Endothelial cell of hepatic sinusoid (primary cell): ENCODE measurements at regions not wholly inside any gene's neighbourhood (a gene's known extent, or its start where the extent isn't known, plus 50 kb on each side); places are given as distances from the start of the nearest gene placed in this dataset.

Experiments used
- in situ Hi-C: cut with HindIII; loops from 2 replicates; pipeline ENCODE4 v1.10.0; 2017; ENCODE audit warnings: low sequenced_read_pairs

GRCh38 chr11:80346353-80347059 is 905.7 kb upstream of the TENM4 start:
- in situ Hi-C loops, result no loop called here

GRCh38 chr11:80343436-80343835 is 902.6 kb upstream of the TENM4 start:
- in situ Hi-C loops, result no loop called here

- in situ Hi-C loops, result no loop called here
These were observed 897.4 kb upstream of the TENM4 start for GRCh38 chr11:80338231-80338630.

DNA sequence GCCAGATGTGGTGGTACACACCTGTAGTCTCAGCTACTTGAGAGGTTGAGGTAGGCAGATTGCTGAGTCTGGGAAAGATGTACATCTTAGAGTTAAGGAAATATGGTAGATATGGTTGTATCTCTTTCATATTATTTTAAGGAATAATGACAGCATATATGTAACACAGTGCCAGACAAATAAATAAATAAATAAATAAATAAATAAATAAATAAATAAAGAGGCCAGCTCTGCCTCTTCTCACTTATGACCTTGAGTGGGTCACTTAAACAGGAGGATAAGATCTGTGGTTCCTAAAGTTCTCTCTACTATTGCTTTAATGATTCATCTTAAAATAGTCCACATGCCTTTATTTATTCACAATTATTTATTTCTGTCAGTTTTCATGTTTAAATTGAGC is 890.9 kb upstream of the TENM4 start:
- in situ Hi-C loops, result no loop called here

DNA sequence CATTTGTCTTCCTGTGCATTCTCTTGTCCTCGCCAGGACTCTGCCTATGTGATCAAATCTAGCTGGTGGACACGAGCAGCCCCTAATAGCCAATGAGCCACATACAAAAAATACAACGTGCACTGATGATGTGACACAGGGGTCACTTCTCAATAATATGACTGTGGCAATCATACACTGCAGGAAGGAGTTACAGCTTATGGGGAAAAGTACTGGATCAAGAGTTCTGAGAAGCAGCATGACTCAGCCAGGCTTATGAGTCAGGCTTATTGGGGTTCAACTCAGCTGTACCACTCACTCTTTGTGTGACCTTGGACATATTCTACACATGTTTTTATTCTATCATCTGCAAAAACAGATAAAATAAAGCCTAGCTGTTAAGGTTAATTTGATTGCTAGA is 889.4 kb upstream of the TENM4 start:
- in situ Hi-C loops, result no loop called here

- in situ Hi-C loops, result no loop called here
These were observed 887.9 kb upstream of the TENM4 start for GRCh38 chr11:80328774-80329173.

DNA sequence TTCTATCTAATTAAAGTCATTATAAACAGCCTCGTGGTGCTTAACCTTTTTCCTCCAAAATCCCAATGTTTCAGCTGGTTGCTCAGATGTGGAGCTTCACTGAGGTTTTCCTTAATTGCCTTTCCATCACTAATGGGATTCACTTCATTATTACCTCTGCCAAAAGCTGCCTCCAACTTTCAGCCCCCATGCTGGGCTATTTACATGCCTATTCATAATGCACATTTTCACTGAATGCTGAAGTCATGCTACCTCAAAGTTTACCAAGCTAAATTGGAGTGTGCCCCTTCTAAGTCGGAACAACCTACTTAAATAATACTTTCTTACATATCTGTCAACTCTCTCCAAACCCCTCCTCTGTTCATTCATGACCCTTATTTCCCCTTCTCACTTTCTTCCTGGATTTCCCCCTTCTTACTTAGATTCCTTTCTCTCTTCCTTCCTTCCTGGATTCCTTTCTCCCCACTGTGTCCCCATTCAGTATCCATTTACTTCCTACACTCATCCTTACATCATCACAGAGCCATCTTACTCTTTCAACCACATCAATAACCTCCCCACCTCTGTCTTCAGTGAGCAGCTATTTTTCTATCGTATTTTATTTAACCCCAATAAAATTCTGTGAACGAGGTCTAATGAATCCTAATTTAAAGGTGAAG is 887.3 kb upstream of the TENM4 start:
- in situ Hi-C loops, result no loop called here

- in situ Hi-C loops, result no loop called here
These were observed 881.0 kb upstream of the TENM4 start for GRCh38 chr11:80321786-80322185.

DNA sequence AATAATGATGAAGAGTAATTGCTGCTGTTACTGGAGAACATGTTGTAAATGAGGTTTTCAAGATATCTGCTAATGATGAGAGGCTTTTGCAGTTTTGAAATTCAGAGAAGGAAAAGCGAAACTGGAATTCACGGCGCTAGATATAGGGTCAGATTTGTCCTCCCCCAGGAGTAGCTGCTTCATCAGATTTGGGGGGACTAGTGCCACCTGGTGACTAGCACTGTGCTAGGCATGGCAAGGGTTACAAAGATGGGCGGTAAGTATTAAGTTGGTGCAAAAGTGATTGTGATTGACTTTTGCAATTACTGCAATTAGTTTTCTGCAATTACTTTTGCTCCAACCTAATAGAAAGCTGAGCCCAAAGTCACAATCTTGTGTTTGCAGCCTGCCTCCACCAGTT is 879.9 kb upstream of the TENM4 start:
- in situ Hi-C loops, result no loop called here

DNA sequence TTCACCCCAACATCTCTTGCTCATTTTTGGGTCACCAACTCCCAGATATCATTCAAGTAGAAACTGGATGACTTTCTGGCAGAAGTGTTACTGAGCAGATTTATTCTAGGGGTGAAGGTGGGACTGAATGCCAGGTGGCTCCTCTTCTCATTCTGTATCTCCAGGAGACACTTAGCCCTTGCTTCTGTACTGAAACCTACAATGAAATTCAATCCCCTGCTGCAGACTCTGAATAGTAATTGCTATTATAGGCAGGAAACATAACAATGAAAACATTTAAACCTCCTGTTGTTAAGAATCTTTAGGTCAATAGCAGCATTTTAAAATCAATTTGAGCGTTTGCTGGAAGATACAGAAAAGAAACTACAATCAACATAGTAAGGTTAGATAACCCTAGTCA is 879.4 kb upstream of the TENM4 start:
- in situ Hi-C loops, result no loop called here

DNA sequence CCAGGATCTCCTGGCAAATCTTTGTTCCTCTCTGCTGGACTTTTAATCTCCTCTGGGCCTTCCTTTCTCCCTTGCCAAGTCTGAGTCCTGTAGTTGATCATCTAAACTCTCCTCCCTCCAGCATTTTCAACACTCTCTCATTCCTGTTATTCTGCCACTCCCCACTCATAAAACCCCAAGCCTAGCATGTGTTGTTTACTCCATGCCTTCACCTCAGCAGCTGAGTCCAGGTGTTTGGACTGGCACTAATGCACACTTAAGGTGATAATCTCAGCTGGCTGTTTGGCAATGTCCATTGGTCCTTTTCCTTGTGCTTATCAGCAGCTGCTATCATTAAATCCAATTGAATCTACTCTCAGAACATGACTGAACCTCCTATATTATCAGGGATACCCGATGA is 876.8 kb upstream of the TENM4 start:
- in situ Hi-C loops, result no loop called here

- in situ Hi-C loops, result no loop called here
These were observed 874.4 kb upstream of the TENM4 start for GRCh38 chr11:80315200-80315599.

DNA sequence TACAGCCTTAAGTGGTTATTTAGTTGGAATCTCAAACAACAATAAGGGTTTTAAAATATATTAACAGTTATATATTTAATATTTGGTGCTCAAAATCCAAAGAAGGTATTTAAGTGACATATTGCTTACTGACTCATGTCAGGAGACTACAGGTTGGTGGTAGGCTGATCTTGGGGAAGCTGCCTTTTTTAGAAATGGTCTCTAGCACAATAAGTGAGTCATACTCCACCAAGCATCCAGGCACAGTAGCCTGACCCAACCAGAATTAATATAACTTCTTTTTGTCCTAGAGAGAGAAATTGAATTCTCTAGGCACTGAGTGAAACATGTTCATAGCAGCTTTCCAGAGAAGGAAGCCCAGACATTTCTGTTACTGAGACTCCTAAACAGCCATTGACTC is 868.5 kb upstream of the TENM4 start:
- in situ Hi-C loops, result no loop called here

GRCh38 chr11:80307676-80308075 is 866.8 kb upstream of the TENM4 start:
- in situ Hi-C loops, result no loop called here

DNA sequence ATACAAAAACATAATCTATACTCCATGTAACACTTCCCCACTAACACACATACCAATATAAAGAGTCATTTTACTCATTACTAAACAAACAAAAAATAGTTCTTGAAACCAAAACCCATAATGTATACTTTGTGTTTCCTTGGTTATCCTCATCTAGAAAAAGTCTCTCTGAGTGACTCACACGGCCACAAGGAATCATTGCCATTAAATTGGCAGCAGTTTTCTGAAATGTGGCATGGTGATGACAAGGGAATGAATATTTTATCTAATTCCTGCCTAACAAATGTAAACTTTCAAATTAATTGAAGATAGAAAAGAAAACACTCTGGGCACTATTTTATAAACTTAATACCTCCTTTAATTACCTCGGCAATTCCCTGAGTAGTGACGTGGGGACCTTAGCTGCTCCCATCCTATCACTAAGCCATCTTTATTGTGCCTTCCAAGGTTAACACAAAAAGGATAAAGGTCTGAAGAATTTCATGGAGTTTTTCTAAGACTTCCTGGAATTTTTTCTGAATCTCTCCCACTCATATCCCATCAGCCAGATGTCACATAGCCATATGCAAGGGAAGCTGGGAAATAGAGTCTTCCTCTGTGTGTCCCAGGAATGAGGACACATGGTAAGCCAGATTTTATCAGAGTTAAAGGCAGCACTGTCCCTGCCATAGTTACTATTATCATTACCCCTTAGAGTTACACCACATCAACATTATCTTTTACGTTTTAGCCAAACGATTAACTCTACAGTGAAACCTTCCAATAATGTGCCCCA is 857.2 kb upstream of the TENM4 start:
- in situ Hi-C loops, result no loop called here

- in situ Hi-C loops, result no loop called here
These were observed 852.5 kb upstream of the TENM4 start for GRCh38 chr11:80293293-80293692.

- in situ Hi-C loops, result no loop called here
These were observed 844.3 kb upstream of the TENM4 start for GRCh38 chr11:80284946-80285785.

- in situ Hi-C loops, result no loop called here
These were observed 841.8 kb upstream of the TENM4 start for GRCh38 chr11:80282643-80283042.

- in situ Hi-C loops, result no loop called here
These were observed 840.4 kb upstream of the TENM4 start for GRCh38 chr11:80281194-80281593.

DNA sequence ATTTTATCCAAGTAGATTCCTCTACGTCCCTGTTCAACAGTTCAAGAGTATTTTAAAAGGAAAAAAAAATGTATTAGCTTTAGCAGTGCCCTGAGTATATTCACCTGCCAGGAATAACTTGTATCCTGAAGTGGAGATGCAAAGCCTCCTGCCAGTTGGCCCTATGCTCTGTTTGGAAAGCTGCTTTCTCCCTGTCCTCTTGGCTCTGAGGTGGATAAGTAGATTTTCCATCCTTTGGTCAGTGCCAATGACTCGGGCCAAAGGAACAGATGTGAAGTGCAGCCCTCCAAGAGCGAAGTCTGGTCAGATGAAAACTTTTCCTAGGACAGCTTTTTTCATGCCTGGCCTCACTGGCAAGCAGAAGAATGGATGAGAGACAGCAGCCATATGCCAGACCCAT is 839.9 kb upstream of the TENM4 start:
- in situ Hi-C loops, result no loop called here

DNA sequence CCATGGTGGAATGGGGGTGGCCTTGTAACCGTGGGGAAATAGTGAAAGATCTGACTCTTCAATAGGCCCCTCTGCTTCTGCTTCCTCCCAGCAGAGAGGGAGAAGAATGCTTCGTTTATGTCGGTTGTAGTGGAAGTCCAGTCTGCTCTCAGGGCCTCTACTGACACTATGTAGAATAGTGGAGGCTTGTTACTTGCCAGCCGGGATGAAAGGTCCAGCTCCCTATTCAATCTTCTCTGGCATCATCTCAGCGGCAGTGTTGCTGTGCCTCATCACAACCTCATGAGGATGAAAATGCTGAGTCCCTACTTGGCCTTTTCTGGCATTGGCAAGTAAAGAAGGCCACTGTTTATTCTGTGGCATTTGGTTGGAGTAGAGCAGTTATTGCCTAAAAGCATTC is 820.9 kb upstream of the TENM4 start:
- in situ Hi-C loops, result no loop called here
